Astrocyte of the cerebellum (primary cell): ENCODE measurements at regions not wholly inside any gene's neighbourhood (a gene's known extent, or its start where the extent isn't known, plus 50 kb on each side); places are given as distances from the start of the nearest gene placed in this dataset.
"Not testable (repeated sequence)": the region's sequence is repeated elsewhere in the genome, so short reads cannot be mapped to it uniquely, and the experiment has no call there.

Experiments used
- DNase-seq: peaks from one replicate; pipeline ENCODE4 v3.0.0-alpha.2; 2011; ENCODE audit warnings: low read depth
- H3K4me3 ChIP-seq: 2 replicates; pipeline ENCODE4 v1.5.1; 2011; ENCODE audit warnings: mild to moderate bottlenecking, low read depth, low read length, moderate library complexity
- in situ Hi-C: cut with HindIII; loops from 2 replicates; pipeline ENCODE4 v1.10.0; 2017; ENCODE audit warnings: low sequenced_read_pairs
- TF ChIP-seq, protein P1 (sequence below): IDR thresholded peaks from 2 replicates; pipeline ENCODE4 v1.5.1; 2012; ENCODE audit warnings: low read length, low read depth, moderate library complexity, mild to moderate bottlenecking; ENCODE audit errors: missing control alignments

DNA sequence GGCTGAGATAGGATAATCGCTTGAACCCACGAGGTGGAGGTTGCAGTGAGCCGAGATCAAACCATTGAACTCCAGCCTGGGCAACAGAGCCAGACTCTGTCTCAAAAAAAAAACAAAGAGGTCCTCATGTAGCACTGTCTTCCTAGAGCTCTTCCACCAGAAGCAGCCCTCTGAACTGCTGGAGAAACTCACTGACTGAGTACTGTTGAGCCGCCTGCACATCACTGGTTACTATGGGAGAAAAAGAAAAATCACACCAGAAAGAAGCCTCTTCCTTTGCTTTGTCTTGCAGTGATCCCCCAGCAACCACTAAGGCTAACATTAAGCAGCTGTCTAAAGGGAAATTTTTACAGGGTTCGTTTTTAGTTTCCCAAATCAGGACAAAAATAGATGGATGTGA is 112.9 kb upstream of the LYPLAL1 start:
- no peak for DNase-seq
- TF ChIP-seq, protein P1, sequence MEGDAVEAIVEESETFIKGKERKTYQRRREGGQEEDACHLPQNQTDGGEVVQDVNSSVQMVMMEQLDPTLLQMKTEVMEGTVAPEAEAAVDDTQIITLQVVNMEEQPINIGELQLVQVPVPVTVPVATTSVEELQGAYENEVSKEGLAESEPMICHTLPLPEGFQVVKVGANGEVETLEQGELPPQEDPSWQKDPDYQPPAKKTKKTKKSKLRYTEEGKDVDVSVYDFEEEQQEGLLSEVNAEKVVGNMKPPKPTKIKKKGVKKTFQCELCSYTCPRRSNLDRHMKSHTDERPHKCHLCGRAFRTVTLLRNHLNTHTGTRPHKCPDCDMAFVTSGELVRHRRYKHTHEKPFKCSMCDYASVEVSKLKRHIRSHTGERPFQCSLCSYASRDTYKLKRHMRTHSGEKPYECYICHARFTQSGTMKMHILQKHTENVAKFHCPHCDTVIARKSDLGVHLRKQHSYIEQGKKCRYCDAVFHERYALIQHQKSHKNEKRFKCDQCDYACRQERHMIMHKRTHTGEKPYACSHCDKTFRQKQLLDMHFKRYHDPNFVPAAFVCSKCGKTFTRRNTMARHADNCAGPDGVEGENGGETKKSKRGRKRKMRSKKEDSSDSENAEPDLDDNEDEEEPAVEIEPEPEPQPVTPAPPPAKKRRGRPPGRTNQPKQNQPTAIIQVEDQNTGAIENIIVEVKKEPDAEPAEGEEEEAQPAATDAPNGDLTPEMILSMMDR = no peak
- in situ Hi-C loops = loop anchor here (25.0 kb wide), 1 partner anchor 723 kb away; the partner anchor contains the start of gene TGFB2
- no peak overlapping the region for H3K4me3 ChIP-seq

DNA sequence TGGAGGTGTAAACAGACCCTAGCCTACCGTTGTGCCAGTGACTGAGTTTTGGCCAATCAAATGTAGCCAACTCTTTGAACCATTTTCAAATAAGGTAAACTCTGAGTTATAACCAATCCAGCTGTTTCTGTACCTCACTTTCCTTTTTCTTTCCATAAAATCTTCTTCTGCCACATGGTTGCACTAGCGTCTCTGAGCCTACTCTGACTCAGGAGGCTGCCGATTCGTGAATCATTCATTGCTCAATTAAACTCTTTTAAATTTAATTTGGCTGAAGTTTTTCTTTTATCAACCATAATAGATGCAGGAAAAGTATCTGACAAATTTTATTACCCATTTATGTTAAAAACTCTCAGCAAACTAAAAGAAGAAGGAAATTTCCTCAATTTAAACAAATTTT is 111.5 kb upstream of the LYPLAL1 start:
- in situ Hi-C loops = loop anchor here (25.0 kb wide), 1 partner anchor 725 kb away; the partner anchor contains the start of gene TGFB2
- no peak for DNase-seq
- no peak overlapping the region for H3K4me3 ChIP-seq
- TF ChIP-seq, protein P1 = no peak

DNA sequence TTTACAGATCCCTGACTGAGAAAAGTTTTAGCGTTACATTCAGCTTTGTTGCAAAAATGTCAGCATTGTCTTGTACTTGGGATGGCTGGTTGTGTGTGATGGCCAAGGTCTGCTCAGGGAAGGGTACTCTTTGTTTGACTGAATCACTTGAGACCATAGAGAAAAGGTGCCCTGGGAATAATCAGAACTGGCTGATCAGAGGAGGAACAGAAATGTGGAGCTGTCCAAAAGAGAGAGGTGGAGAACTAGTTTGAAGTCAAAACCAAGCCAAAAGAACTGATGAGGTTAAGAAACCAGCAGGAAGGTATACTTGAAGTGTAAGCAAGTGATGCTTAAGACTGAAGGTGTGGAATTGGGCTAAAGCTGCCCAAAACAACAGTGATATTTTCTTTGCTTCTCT is 107.6 kb upstream of the LYPLAL1 start:
- in situ Hi-C loops = loop anchor here (25.0 kb wide), 1 partner anchor 729 kb away; the partner anchor contains the start of gene TGFB2
- TF ChIP-seq, protein P1 = no peak
- DNase-seq = no peak
- H3K4me3 ChIP-seq = no peak overlapping the region

DNA sequence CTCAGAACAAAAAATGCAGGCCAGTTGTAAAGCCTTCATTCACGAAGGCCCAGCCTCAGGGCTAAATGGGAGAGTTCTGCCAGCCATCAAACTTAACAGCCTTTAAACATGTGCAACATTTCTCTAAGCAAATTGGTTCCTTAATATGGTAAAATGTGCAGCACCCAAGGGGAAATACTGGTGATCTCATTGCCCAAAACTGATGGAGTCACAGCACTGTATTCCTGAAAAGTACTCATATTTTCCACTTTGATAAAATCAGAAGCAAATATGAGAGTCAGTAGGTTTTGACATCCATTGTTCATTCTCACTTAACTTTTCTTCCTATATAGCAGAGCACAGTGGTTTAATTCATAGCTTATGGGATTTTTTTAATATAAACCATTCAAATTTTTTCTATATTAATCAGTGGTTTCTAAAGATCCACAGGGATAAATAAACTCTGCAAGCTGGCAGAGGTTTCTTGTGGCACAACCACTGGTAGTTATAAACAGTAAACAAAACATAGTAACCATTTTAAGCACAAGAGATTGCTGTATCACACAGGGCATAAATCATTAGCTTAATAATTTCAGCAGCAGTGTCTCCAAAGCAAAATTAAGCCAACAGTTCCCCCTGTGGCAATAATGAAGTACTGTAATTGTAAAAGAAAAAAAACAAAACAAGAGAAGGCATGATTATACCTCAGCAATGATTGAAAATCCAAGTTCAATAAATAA is 106.9 kb upstream of the LYPLAL1 start:
- DNase-seq = peak; percentile 52
- no peak overlapping the region for H3K4me3 ChIP-seq
- in situ Hi-C loops = loop anchor here (25.0 kb wide), 1 partner anchor 729 kb away; the partner anchor contains the start of gene TGFB2
- TF ChIP-seq, protein P1 = peak; percentile 48

DNA sequence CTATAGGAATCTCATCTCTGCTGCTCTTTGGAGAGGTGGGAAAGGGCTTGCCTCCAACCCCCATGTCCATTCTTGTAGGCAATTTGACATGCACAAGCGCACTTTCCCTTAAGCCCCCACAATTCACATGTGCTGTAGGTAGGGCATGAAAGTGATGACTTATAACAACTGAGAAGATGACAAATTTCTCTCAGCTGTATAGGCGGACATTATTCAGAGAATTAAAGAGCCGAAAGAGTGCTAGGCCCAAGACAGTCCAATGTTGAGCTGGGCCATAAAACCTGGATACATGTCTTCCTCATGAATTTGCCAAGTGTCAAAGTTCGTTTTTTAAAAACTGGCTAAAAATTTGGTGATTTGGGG is 106.3 kb upstream of the LYPLAL1 start:
- TF ChIP-seq, protein P1 = no peak
- DNase-seq = no peak
- in situ Hi-C loops = loop anchor here (25.0 kb wide), 1 partner anchor 730 kb away; the partner anchor contains the start of gene TGFB2
- H3K4me3 ChIP-seq = no peak overlapping the region

DNA sequence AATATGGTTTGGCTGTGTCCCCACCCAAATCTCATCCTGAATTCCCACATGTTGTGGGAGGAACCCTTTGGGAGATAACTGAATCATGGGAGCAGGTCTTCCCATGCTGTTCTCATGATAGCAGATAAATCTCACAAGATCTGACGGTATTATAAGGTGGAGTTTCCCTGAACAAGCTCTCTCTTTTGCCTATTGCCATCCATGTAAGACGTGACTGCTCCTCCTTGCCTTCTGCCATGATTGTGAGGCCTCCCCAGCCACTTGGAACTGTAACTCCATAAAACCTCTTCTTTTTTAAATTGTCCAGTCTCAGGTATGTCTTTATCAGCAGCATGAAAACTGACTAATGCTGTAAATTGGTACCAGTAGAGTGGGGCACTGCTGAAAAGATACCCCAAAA is 103.3 kb upstream of the LYPLAL1 start:
- DNase-seq, H3K4me3 ChIP-seq: not testable (repeated sequence)
- in situ Hi-C loops = loop anchor here (25.0 kb wide), 1 partner anchor 733 kb away; the partner anchor contains the start of gene TGFB2

DNA sequence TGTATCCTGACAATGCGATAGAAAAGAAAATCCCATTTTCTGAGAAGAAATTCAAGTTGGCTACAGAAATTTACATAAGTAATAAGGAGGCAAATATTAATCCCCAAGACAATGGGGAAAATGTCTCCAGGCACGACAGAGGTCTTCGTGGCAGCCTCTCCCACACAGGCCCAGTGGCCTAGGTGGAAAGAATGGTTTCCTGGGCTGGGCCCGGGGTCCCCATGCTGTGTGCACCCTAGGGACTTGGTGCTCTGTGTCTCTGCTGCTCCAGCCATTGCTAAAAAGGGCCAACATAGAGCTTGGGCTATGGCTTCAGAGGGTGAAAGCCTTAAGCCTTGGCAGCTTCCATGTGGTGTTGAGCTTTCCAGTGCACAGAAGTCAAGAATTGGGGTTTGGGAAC is 102.5 kb upstream of the LYPLAL1 start:
- in situ Hi-C loops = loop anchor here (25.0 kb wide), 1 partner anchor 734 kb away; the partner anchor contains the start of gene TGFB2
- TF ChIP-seq, protein P1 = no peak
- no peak for DNase-seq
- no peak overlapping the region for H3K4me3 ChIP-seq
